ENCODE measurements at regions not wholly inside any gene's neighbourhood (a gene's known extent, or its start where the extent isn't known, plus 50 kb on each side); places are given as distances from the start of the nearest gene placed in this dataset.

DNA sequence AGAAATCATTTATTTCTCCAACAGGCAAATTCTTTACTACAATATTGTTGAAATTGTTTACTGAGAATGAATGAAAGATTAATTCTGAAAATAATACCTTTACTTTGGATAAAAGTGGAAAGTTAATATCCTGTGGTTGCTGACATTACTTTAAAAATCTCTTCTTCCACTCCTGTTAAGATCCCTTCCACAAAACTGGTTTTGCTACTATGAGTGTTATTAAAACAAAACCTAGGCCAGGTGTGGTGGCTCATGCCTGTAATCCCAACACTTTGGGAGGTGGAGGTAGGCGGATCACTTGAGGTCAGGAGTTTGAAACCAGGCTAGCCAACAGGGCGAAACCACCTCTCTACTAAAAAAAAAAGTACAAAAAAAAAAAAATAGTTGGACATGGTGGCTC is 123.9 kb upstream of the CCDC150 start:
- TF ChIP-seq CTCF (conservative IDR thresholded peaks at IDR 0.05; ENCODE audit: low read depth in 2 of 2) = no peak
- no peak for TF ChIP-seq EZH2phosphoT487 (IDR thresholded peaks at IDR 0.05; ENCODE audit: unreplicated experiment)
- TF ChIP-seq POLR2AphosphoS5 (IDR thresholded peaks at IDR 0.05; ENCODE audit: low read depth) = no peak
- TF ChIP-seq REST (IDR thresholded peaks at IDR 0.05; ENCODE audit: unreplicated experiment) = no peak
- no peak for TF ChIP-seq JUNB (IDR thresholded peaks at IDR 0.05; ENCODE audit: unreplicated experiment)
- no peak for TF ChIP-seq STAT1 (IDR thresholded peaks at IDR 0.05; ENCODE audit: unreplicated experiment)
- no peak for TF ChIP-seq EZH2 (IDR thresholded peaks at IDR 0.05; ENCODE audit: low read depth, unreplicated experiment)
- TF ChIP-seq, protein P1, sequence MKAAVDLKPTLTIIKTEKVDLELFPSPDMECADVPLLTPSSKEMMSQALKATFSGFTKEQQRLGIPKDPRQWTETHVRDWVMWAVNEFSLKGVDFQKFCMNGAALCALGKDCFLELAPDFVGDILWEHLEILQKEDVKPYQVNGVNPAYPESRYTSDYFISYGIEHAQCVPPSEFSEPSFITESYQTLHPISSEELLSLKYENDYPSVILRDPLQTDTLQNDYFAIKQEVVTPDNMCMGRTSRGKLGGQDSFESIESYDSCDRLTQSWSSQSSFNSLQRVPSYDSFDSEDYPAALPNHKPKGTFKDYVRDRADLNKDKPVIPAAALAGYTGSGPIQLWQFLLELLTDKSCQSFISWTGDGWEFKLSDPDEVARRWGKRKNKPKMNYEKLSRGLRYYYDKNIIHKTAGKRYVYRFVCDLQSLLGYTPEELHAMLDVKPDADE (IDR thresholded peaks at IDR 0.05) = no peak
- TF ChIP-seq CREB1 (CRISPR knock-in tag; IDR thresholded peaks at IDR 0.05; ENCODE audit: low read depth) = no peak
- TF ChIP-seq ZNF331 (CRISPR knock-in tag; IDR thresholded peaks at IDR 0.05; ENCODE audit: low read depth) = no peak
- no peak for TF ChIP-seq ZNF114 (CRISPR knock-in tag; IDR thresholded peaks at IDR 0.05)

Data from GM23338 (cell line).